H9 (cell line): ENCODE measurements at regions not wholly inside any gene's neighbourhood (a gene's known extent, or its start where the extent isn't known, plus 50 kb on each side); places are given as distances from the start of the nearest gene placed in this dataset.

Experiments
- DNase-seq: peaks from one replicate; pipeline ENCODE4 v3.0.0-alpha.2; 2017
- H2AFZ ChIP-seq: one replicate; pipeline ENCODE4 v1.6.1; 2013; ENCODE audit warnings: mild to moderate bottlenecking, low read length, control low read depth, moderate library complexity
- H2AK5ac ChIP-seq: 2 replicates; pipeline ENCODE4 v1.6.1; 2013; ENCODE audit warnings: low read length, control low read depth, mixed read lengths; ENCODE audit not compliant: insufficient read length
- H2BK120ac ChIP-seq: one replicate; pipeline ENCODE4 v1.6.1; 2013; ENCODE audit warnings: low read depth, mild to moderate bottlenecking, low read length, control low read depth, inconsistent platforms; ENCODE audit not compliant: poor library complexity, severe bottlenecking
- H2BK12ac ChIP-seq: 2 replicates; pipeline ENCODE4 v1.6.1; 2013; ENCODE audit warnings: low read length, control low read depth, mixed read lengths, low read depth; ENCODE audit not compliant: insufficient read length
- H2BK15ac ChIP-seq: 2 replicates; pipeline ENCODE4 v1.6.1; 2013; ENCODE audit warnings: low read depth, low read length, control low read depth
- H2BK20ac ChIP-seq: one replicate; pipeline ENCODE4 v1.6.1; 2013; ENCODE audit warnings: low read depth, mild to moderate bottlenecking, low read length, control low read depth, inconsistent platforms; ENCODE audit not compliant: poor library complexity, severe bottlenecking
- H2BK5ac ChIP-seq: 2 replicates; pipeline ENCODE4 v1.6.1; 2013; ENCODE audit warnings: low read length, control low read depth, mixed read lengths; ENCODE audit not compliant: insufficient read length
- H3K14ac ChIP-seq: 2 replicates; pipeline ENCODE4 v1.6.1; 2013; ENCODE audit warnings: low read length, control low read depth; ENCODE audit not compliant: insufficient read depth
- H3K18ac ChIP-seq: 2 replicates; pipeline ENCODE4 v1.6.1; 2013; ENCODE audit warnings: low read depth, mild to moderate bottlenecking, mixed read lengths, low read length, control low read depth; ENCODE audit not compliant: insufficient read length
- H3K23ac ChIP-seq: 2 replicates; pipeline ENCODE4 v1.6.1; 2013; ENCODE audit warnings: low read length, control low read depth, mixed read lengths, low read depth; ENCODE audit not compliant: insufficient read length
- H3K23me2 ChIP-seq: 2 replicates; pipeline ENCODE4 v1.6.1; 2013; ENCODE audit warnings: low read depth, mild to moderate bottlenecking, mixed read lengths, low read length, control low read depth; ENCODE audit not compliant: insufficient read length, poor library complexity, severe bottlenecking
- H3K27ac ChIP-seq: 2 replicates; pipeline ENCODE4 v1.5.1; 2013; ENCODE audit warnings: low read length, control low read depth, mixed read lengths, low read depth; ENCODE audit not compliant: insufficient read length
- H3K27me3 ChIP-seq: 2 replicates; pipeline ENCODE4 v1.6.1; 2013; ENCODE audit warnings: low read length, control low read depth, inconsistent platforms; ENCODE audit not compliant: insufficient read depth
- H3K4ac ChIP-seq: 2 replicates; pipeline ENCODE4 v1.6.1; 2013; ENCODE audit warnings: low read depth, mild to moderate bottlenecking, control low read depth, inconsistent platforms, low read length, moderate library complexity
- H3K4me1 ChIP-seq: 2 replicates; pipeline ENCODE4 v1.6.1; 2013; ENCODE audit warnings: low read length, control low read depth, inconsistent platforms; ENCODE audit not compliant: insufficient read depth
- H3K4me2 ChIP-seq: 2 replicates; pipeline ENCODE4 v1.6.1; 2013; ENCODE audit warnings: low read length, control low read depth, mixed read lengths; ENCODE audit not compliant: insufficient read length, insufficient read depth
- H3K56ac ChIP-seq: 2 replicates; pipeline ENCODE4 v1.6.1; 2013; ENCODE audit warnings: low read depth, mild to moderate bottlenecking, mixed read lengths, low read length, control low read depth; ENCODE audit not compliant: insufficient read length
- H3K79me1 ChIP-seq: 2 replicates; pipeline ENCODE4 v1.6.1; 2013; ENCODE audit warnings: low read depth, mild to moderate bottlenecking, moderate library complexity, low read length, control low read depth, inconsistent platforms; ENCODE audit not compliant: insufficient read depth, poor library complexity, severe bottlenecking
- H3K79me2 ChIP-seq: 2 replicates; pipeline ENCODE4 v1.6.1; 2013; ENCODE audit warnings: low read length, control low read depth, inconsistent platforms; ENCODE audit not compliant: insufficient read depth
- H3K9ac ChIP-seq: 2 replicates; pipeline ENCODE4 v1.6.1; 2013; ENCODE audit warnings: low read length, control low read depth, mixed read lengths; ENCODE audit not compliant: insufficient read length; ENCODE audit errors: extremely low read depth
- H3K9me3 ChIP-seq: one replicate; pipeline ENCODE4 v1.6.1; 2013; ENCODE audit warnings: low read depth, low read length, inconsistent platforms; ENCODE audit not compliant: control insufficient read depth
- H3T11ph ChIP-seq: one replicate; pipeline ENCODE4 v1.6.1; 2013; ENCODE audit warnings: mild to moderate bottlenecking, low read length, control low read depth, inconsistent platforms
- H4K20me1 ChIP-seq: one replicate; pipeline ENCODE4 v1.6.1; 2013; ENCODE audit not compliant: control insufficient read depth, insufficient read length, insufficient read depth
- H4K5ac ChIP-seq: 2 replicates; pipeline ENCODE4 v1.6.1; 2013; ENCODE audit warnings: low read depth, mild to moderate bottlenecking, mixed read lengths, low read length, control low read depth; ENCODE audit not compliant: insufficient read length
- H4K8ac ChIP-seq: replicated peaks from 2 replicates; pipeline ENCODE4 v1.6.1; 2013; ENCODE audit warnings: low read length, control low read depth, mixed read lengths, low read depth; ENCODE audit not compliant: insufficient read length
- H4K91ac ChIP-seq: 2 replicates; pipeline ENCODE4 v1.6.1; 2013; ENCODE audit warnings: low read depth, mild to moderate bottlenecking, moderate library complexity, mixed read lengths, low read length, control low read depth; ENCODE audit not compliant: insufficient read length
- H3K27ac Mint-ChIP-seq, 3 experiments: 2 replicates in 2 of 3; 3 replicates in 1 of 3; pipeline ENCODE4 v1.8.0; 2020 to 2021; ENCODE audit warnings: mixed read lengths in 3 of 3, mild to moderate bottlenecking in 1 of 3, moderate library complexity in 1 of 3
- H3K27me3 Mint-ChIP-seq: 2 replicates; pipeline ENCODE4 v1.8.0; 2021; ENCODE audit warnings: low read depth, mild to moderate bottlenecking, moderate library complexity, mixed read lengths
- H3K36me3 Mint-ChIP-seq, 3 experiments: 2 replicates in 2 of 3; 3 replicates in 1 of 3; pipeline ENCODE4 v1.8.0; 2020 to 2021; ENCODE audit warnings: low read depth in 3 of 3, mixed read lengths in 3 of 3; ENCODE audit not compliant: insufficient read depth in 1 of 3
- H3K4me1 Mint-ChIP-seq, 2 experiments: 2 replicates each; pipeline ENCODE4 v1.8.0; 2020; ENCODE audit warnings: mixed read lengths in 2 of 2
- H3K4me3 Mint-ChIP-seq, 2 experiments: 2 replicates in 1 of 2; 3 replicates in 1 of 2; pipeline ENCODE4 v1.8.0; 2020 to 2021; ENCODE audit warnings: mild to moderate bottlenecking in 2 of 2, mixed read lengths in 2 of 2, moderate library complexity in 1 of 2
- H3K9me3 Mint-ChIP-seq, 2 experiments: 2 replicates in 1 of 2; 3 replicates in 1 of 2; pipeline ENCODE4 v1.8.0; 2020; ENCODE audit warnings: mild to moderate bottlenecking in 2 of 2, mixed read lengths in 2 of 2, moderate library complexity in 1 of 2
- WGBS: extraction: QIAGEN DNeasy Blood & Tissue Kit; methylation state at CpG from one replicate; pipeline ENCODE4 v1.1.7; 2013; ENCODE audit warnings: missing lambda C conversion rate, low lambda C conversion rate, mixed read lengths; ENCODE audit not compliant: insufficient read length; ENCODE audit errors: extremely low coverage; 5-methylcytosine and 5-hydroxymethylcytosine counted together
- TF ChIP-seq, protein P1 (sequence below): fragments of 200-600 bp; sonication (generic); conservative IDR thresholded peaks from 3 replicates; pipeline ENCODE4 v1.8.0; 2021; ENCODE audit warnings: antibody characterized with exemption, mild to moderate bottlenecking

DNA sequence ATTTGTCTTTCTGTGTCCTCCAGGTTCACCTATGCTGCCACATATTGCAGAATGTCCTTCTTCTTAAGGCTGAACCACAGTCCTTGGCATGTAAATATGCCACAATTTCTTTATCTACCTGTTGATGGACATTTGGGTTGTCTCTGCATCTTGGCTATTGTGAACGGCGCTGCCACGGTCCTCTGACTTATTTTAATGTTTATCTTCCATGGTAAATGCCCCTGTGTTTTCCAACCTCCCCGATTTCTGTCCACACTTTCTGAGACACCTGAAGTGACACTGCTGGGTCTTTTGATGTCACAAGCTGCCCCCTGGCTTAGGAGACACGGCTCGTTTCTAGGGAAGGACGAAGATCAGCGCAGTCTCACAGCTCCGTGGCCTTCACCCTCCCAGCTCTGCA, 128.3 kb upstream of the PDE10A start:
- Histone ChIP-seq H4K8ac (no peak overlapping the region), H3K79me1 (no peaks in the 10 kb centered on the region), H2BK15ac (no peak overlapping the region), H2BK5ac (no peak overlapping the region), H2BK120ac (no peak overlapping the region), H3K9ac (no peak overlapping the region), H4K5ac (no peak overlapping the region), H2BK20ac (no peak overlapping the region), H2AK5ac (no peak overlapping the region), H3K23me2 (no peaks in the 10 kb centered on the region), H3K4me1 (no peaks in the 10 kb centered on the region), H3K23ac (no peak overlapping the region), H3K9me3 (no peaks in the 10 kb centered on the region), H4K91ac (no peak overlapping the region), H3K18ac (no peak overlapping the region), H3K4me2 (no peak overlapping the region), H2AFZ (no peak overlapping the region), H3K27me3 (no peaks in the 10 kb centered on the region), H3K14ac (no peak overlapping the region), H3K27ac (no peak overlapping the region), H3K4ac (no peak overlapping the region), H3T11ph (no peak overlapping the region), H3K79me2 (no peaks in the 10 kb centered on the region), H2BK12ac (no peak overlapping the region), H3K56ac (no peak overlapping the region), H4K20me1 (no peaks in the 10 kb centered on the region)
- Mint-ChIP-seq H3K36me3 (no peaks in the 10 kb centered on the region), H3K4me3 (no peak overlapping the region), H3K9me3 (no peaks in the 10 kb centered on the region), H3K4me1 (peaks cover 0 to 2% of the 10 kb centered on the region in 2 experiments; a peak in 1 of 4 replicates), H3K27me3 (peaks cover 3% of the 10 kb centered on the region), H3K27ac (no peak overlapping the region)
- DNase-seq: no peak
- TF ChIP-seq, protein P1, sequence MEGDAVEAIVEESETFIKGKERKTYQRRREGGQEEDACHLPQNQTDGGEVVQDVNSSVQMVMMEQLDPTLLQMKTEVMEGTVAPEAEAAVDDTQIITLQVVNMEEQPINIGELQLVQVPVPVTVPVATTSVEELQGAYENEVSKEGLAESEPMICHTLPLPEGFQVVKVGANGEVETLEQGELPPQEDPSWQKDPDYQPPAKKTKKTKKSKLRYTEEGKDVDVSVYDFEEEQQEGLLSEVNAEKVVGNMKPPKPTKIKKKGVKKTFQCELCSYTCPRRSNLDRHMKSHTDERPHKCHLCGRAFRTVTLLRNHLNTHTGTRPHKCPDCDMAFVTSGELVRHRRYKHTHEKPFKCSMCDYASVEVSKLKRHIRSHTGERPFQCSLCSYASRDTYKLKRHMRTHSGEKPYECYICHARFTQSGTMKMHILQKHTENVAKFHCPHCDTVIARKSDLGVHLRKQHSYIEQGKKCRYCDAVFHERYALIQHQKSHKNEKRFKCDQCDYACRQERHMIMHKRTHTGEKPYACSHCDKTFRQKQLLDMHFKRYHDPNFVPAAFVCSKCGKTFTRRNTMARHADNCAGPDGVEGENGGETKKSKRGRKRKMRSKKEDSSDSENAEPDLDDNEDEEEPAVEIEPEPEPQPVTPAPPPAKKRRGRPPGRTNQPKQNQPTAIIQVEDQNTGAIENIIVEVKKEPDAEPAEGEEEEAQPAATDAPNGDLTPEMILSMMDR: no peak
- WGBS: no CpG with 5 or more reads among the region's 9 CpGs
